Loucy (cell line): ENCODE measurements at regions not wholly inside any gene's neighbourhood (a gene's known extent, or its start where the extent isn't known, plus 50 kb on each side); places are given as distances from the start of the nearest gene placed in this dataset.

Experiments
- EZH2phosphoT487 ChIP-seq: fragments of 200-600 bp; IDR thresholded peaks from 2 replicates; pipeline ENCODE4 v1.6.1; 2018; ENCODE audit warnings: antibody characterized with exemption, mild to moderate bottlenecking, moderate library complexity, borderline replicate concordance
- TF ChIP-seq, protein P1 (sequence below): fragments of 200-600 bp; sonication (generic); conservative IDR thresholded peaks from 2 replicates; pipeline ENCODE4 v1.5.1; 2014; ENCODE audit warnings: mild to moderate bottlenecking, antibody characterized with exemption, low read length

- TF ChIP-seq, protein P1, sequence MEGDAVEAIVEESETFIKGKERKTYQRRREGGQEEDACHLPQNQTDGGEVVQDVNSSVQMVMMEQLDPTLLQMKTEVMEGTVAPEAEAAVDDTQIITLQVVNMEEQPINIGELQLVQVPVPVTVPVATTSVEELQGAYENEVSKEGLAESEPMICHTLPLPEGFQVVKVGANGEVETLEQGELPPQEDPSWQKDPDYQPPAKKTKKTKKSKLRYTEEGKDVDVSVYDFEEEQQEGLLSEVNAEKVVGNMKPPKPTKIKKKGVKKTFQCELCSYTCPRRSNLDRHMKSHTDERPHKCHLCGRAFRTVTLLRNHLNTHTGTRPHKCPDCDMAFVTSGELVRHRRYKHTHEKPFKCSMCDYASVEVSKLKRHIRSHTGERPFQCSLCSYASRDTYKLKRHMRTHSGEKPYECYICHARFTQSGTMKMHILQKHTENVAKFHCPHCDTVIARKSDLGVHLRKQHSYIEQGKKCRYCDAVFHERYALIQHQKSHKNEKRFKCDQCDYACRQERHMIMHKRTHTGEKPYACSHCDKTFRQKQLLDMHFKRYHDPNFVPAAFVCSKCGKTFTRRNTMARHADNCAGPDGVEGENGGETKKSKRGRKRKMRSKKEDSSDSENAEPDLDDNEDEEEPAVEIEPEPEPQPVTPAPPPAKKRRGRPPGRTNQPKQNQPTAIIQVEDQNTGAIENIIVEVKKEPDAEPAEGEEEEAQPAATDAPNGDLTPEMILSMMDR: no peak
- TF ChIP-seq EZH2phosphoT487: no peak
Measured at GRCh38 chr18:34386803-34387202, 162.1 kb upstream of the NOL4 start.
